Neural crest cell (in vitro differentiated cells): ENCODE measurements at regions not wholly inside any gene's neighbourhood (a gene's known extent, or its start where the extent isn't known, plus 50 kb on each side); places are given as distances from the start of the nearest gene placed in this dataset.

Source experiments
- DNase-seq: peaks from one replicate; pipeline ENCODE4 v3.0.0; 2021; ENCODE audit warnings: low read depth, mixed read lengths, low spot score
- H3K27ac Mint-ChIP-seq: one replicate; pipeline ENCODE4 v1.8.0; 2021; ENCODE audit warnings: mild to moderate bottlenecking, mixed read lengths; ENCODE audit not compliant: unreplicated experiment
- H3K27me3 Mint-ChIP-seq: 2 replicates; pipeline ENCODE4 v1.8.0; 2021; ENCODE audit warnings: low read depth, mild to moderate bottlenecking, mixed read lengths
- H3K36me3 Mint-ChIP-seq: 2 replicates; pipeline ENCODE4 v1.8.0; 2021; ENCODE audit warnings: low read depth, mild to moderate bottlenecking, mixed read lengths
- H3K4me1 Mint-ChIP-seq: 2 replicates; pipeline ENCODE4 v1.8.0; 2021; ENCODE audit warnings: mixed read lengths
- H3K4me3 Mint-ChIP-seq: one replicate; pipeline ENCODE4 v1.8.0; 2021; ENCODE audit warnings: mild to moderate bottlenecking, mixed read lengths
- H3K9me3 Mint-ChIP-seq: 2 replicates; pipeline ENCODE4 v1.8.0; 2021; ENCODE audit warnings: mixed read lengths
- TF ChIP-seq, protein P1 (sequence below): fragments of 200-600 bp; sonication (generic); conservative IDR thresholded peaks from 2 replicates; pipeline ENCODE4 v1.5.0; 2021; ENCODE audit warnings: antibody characterized with exemption, mild to moderate bottlenecking

DNA sequence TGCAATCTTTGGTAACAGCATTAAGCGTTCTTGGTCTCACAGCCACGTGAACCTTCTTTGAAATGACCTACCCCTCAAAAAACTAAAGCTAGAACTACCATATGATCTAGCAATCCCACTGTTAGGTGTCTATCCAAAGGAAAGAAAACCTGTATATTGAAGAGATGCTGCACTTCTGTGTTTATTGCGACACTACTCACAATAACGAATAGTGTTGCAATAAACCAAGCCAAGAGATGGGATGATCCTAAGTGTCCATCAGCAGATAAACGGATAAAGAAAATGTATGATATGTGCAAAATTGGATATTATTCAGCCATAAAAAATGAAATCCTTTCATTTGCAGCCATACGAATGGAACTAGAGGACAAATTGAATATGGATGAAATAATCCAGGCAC is 637.9 kb downstream of the EFNB2 start:
- DNase-seq = no peak
- H3K4me3 Mint-ChIP-seq = no peak overlapping the region
- H3K27ac Mint-ChIP-seq = no peak overlapping the region
- TF ChIP-seq, protein P1, sequence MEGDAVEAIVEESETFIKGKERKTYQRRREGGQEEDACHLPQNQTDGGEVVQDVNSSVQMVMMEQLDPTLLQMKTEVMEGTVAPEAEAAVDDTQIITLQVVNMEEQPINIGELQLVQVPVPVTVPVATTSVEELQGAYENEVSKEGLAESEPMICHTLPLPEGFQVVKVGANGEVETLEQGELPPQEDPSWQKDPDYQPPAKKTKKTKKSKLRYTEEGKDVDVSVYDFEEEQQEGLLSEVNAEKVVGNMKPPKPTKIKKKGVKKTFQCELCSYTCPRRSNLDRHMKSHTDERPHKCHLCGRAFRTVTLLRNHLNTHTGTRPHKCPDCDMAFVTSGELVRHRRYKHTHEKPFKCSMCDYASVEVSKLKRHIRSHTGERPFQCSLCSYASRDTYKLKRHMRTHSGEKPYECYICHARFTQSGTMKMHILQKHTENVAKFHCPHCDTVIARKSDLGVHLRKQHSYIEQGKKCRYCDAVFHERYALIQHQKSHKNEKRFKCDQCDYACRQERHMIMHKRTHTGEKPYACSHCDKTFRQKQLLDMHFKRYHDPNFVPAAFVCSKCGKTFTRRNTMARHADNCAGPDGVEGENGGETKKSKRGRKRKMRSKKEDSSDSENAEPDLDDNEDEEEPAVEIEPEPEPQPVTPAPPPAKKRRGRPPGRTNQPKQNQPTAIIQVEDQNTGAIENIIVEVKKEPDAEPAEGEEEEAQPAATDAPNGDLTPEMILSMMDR = no peak
- H3K9me3 Mint-ChIP-seq = peaks cover 12% of the 10 kb centered on the region
- no peaks in the 10 kb centered on the region for H3K27me3 Mint-ChIP-seq
- H3K4me1 Mint-ChIP-seq = no peaks in the 10 kb centered on the region
- peaks cover 5% of the 10 kb centered on the region for H3K36me3 Mint-ChIP-seq

DNA sequence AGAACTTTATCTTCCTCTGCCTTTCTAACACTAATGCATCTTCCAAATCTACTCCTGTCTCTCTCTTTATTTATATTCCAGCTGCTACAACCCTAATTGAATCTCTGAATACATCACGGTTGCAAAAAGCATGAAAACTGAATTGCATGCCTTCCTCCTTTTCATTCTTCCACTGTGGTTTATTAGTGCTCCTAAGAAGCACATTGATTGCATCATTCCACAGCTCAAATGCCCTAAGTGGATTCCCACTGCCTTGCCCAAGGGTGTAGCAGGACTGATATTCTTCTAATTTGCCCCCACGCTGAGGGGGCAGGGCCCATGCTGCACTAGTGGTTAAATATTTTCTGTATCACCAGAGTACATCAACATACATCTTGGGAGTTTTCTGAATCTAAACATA is 640.8 kb downstream of the EFNB2 start:
- H3K27me3 Mint-ChIP-seq = no peaks in the 10 kb centered on the region
- H3K4me3 Mint-ChIP-seq = no peak overlapping the region
- no peak overlapping the region for H3K27ac Mint-ChIP-seq
- H3K4me1 Mint-ChIP-seq = peaks cover 5% of the 10 kb centered on the region
- peaks cover 8% of the 10 kb centered on the region for H3K36me3 Mint-ChIP-seq
- TF ChIP-seq, protein P1 = no peak
- H3K9me3 Mint-ChIP-seq = peaks cover 17% of the 10 kb centered on the region
- no peak for DNase-seq

DNA sequence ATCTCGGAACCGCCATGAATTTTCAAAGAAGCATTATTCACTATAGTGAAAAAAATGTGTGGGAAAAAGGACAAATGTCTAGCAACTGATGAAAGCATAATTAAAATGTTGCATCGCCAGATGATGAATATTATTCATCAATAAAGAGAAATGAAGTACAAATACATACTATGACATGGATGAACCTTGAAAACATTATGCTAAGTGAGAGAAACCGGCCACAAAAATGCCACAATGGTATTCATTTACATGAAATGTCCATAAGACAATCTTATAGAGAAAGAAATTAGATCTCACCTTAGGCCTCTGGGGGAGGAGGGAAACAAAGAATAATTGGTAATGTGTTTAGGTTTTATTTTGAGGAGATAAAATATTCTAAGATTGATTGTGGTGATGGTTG is 645.0 kb downstream of the EFNB2 start:
- peaks cover 13% of the 10 kb centered on the region for H3K36me3 Mint-ChIP-seq
- peaks cover 5% of the 10 kb centered on the region for H3K4me1 Mint-ChIP-seq
- no peak for DNase-seq
- H3K4me3 Mint-ChIP-seq = no peak overlapping the region
- peaks cover 17% of the 10 kb centered on the region for H3K9me3 Mint-ChIP-seq
- H3K27me3 Mint-ChIP-seq = no peaks in the 10 kb centered on the region
- TF ChIP-seq, protein P1 = no peak
- no peak overlapping the region for H3K27ac Mint-ChIP-seq

DNA sequence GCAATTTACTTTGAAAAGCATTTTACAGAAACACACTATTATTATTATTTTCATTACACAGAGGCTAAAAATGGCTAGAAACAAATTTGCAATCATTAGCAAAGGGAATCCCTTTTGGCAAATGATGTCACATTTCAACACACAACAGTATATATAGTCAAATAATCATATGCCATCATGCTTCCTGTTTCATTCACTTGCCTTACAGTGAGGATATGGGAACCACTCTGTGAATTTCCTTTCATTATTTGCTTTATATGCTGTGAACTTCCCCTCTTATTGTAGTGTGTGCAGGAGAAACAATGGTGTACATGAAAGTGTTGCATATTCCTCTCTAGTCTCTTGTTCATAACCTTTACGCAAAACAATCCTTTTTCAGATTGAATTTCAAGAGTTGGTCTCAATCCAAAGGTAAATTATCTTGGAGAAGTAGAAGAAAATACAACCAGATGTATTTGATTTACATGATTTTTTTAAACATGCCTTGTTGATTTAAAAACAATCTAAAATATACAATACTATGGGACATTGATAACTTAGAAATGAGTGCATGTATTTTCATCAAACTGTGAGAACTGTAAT is 657.3 kb downstream of the EFNB2 start:
- H3K4me1 Mint-ChIP-seq = no peaks in the 10 kb centered on the region
- H3K4me3 Mint-ChIP-seq = no peak overlapping the region
- TF ChIP-seq, protein P1 = no peak
- no peaks in the 10 kb centered on the region for H3K36me3 Mint-ChIP-seq
- no peaks in the 10 kb centered on the region for H3K27me3 Mint-ChIP-seq
- H3K27ac Mint-ChIP-seq = no peak overlapping the region
- no peak for DNase-seq
- no peaks in the 10 kb centered on the region for H3K9me3 Mint-ChIP-seq

DNA sequence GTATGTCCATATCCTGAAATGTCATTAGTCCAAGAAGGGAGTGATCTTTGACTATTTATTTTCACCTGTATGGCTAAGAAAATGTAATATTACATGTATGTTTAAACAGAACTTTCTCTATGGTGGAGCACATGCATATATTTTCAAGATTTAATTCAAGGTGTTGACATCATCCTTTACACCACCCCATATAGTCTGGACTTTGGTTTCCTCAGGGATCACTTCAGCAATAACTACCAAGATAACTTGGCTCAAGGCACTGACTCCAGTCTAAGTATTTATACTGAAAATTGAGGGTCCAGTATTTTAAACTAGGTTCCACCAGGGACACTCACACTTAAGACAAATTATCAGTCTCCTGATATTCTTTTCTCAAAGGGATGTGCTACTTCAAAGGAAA is 660.6 kb downstream of the EFNB2 start:
- Mint-ChIP-seq H3K36me3 (no peaks in the 10 kb centered on the region), H3K4me3 (no peak overlapping the region), H3K9me3 (no peaks in the 10 kb centered on the region), H3K4me1 (no peaks in the 10 kb centered on the region), H3K27ac (no peak overlapping the region), H3K27me3 (no peaks in the 10 kb centered on the region)
- TF ChIP-seq, protein P1 = no peak
- DNase-seq = no peak
